Activated CD8-positive, alpha-beta memory T cell treated with anti-CD3 and anti-CD28 coated beads for 36 hours (primary cell): ENCODE measurements at regions not wholly inside any gene's neighbourhood (a gene's known extent, or its start where the extent isn't known, plus 50 kb on each side); places are given as distances from the start of the nearest gene placed in this dataset.

Experiments
- CTCF ChIA-PET: fragments of 350-600 bp; sonication (Branson Sonifier 250); formaldehyde crosslinking; loops from one replicate; lab custom pipeline; 2021; ENCODE audit warnings: antibody characterized with exemption; lab: Charles Lee
- POLR2A ChIA-PET: fragments of 350-600 bp; sonication (Branson Sonifier 250); formaldehyde crosslinking; loops from one replicate; lab custom pipeline; 2021; ENCODE audit warnings: antibody characterized with exemption; lab: Charles Lee

DNA sequence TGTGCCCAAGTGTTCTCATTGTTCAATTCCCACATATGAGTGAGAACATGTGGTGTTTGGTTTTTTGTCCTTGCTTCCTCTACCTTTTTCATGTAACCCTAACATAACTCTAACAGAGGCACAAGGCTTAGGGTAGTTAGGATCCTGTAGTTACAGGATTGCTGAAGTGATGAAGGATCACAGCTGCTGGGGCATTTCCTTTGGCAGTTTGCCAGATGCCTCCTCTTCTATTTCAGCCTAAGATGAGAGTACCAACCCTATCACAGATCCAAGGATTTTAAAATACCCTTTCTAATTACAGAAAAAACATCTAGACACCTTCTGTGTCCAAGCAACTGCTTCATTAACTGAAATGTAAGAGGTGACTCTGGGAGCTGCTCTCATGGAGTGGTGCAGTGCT lies 141.7 kb upstream of the COL1A2 start:
- ChIA-PET POLR2A (no interaction called here), CTCF (no interaction called here)

DNA sequence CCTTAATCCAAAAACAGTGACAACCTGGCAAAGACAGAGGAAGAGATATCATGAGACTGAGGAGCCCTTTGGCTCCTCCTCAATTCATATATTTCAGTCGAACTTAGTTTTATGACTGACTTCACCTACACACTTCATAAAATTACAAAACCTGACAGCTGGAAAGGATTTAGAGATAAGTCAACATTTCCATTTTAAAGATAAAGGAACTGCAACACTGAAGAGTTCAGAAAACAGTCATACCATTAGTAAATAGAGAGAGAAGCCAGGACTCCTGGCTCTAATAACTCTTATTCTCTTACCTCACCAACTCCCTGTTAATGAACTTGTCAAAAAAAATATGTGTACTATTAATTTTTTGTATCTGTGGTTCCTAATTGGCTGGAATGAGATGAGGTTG lies 141.0 kb upstream of the COL1A2 start:
- CTCF ChIA-PET, result no interaction called here
- POLR2A ChIA-PET, result no interaction called here

DNA sequence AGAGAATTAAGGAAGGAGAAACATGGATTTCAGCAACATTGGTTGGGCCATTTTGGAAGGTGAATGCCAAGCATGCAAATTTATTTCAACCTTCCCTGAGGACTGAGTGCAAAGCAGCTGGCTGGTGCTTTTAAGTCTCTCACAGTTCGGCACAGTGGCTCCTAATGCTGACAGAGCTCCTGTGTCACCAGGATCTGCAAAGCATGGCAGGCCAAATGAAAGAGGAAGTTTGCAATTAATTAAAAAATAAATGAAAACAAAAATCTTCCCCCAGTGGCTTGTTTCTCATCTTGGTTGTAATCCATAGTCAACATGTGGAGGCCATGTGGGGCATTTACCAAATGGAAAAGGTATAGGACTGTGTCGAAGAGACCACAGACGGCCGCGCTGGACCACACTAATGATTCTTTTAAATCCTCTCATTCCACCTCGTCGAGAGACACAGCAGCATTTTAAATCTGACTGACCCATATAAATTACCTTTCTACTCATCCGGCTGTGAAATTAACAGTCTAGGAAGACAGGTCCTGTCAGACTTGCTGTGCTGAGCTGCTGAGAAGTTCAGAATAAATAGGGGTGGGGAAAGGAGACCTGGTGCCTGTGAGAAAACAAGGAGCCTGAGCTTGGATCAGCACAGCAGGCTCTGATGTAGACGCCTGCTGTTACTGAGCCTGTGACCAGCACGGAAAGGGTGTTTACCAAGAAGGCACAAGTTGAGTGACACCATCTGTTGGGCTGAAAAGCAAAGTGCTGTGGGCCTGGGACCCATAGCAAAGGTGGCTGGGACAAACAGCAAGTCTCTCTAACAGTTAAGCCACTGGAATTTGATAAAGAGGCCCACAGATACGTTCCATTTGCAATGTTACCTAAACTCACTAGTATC lies 136.0 kb upstream of the COL1A2 start:
- CTCF ChIA-PET, result no interaction called here
- POLR2A ChIA-PET, result no interaction called here

DNA sequence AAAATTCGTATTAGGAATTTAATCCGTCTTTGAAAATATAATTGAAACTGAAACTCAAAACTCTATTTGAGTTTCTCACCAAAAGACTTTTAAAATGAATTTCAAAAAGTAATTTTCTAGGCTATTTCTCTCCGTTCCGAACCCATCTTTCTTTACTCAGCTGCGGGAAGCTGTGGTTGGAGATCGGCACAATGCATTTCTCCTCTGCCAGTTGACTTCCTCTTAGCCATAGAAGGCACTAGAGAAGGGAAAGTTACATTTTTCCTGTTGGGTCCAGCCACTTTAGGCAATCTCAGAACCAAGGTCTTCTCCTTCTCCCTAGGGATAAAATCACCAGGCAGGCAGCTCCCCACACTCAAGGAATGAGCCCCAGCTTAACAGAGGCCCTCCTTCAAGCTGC lies 133.6 kb upstream of the COL1A2 start:
- POLR2A ChIA-PET, result no interaction called here
- CTCF ChIA-PET, result no interaction called here

- ChIA-PET CTCF (no interaction called here), POLR2A (no interaction called here)
These were observed 129.9 kb upstream of the COL1A2 start for GRCh38 chr7:94264756-94265155.

DNA sequence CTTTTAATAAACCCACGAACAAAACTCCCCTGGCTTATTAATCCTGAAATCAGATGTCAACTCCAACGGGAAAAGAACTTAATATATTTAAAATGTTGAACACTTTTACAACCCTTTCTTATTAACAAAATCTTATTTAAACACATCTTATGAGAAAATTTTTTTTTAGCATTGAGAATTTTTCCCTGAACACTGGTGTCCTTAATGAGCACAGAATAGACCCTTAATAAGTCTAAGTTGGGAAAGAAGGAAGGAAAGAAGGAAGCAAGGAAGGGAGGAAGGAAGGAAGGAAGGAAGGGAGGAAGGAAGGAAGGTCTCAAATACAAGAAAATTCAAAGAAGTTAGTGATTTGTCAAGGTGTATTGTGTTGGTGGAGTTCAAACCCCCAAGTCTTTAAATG lies 129.2 kb upstream of the COL1A2 start:
- POLR2A ChIA-PET, result no interaction called here

DNA sequence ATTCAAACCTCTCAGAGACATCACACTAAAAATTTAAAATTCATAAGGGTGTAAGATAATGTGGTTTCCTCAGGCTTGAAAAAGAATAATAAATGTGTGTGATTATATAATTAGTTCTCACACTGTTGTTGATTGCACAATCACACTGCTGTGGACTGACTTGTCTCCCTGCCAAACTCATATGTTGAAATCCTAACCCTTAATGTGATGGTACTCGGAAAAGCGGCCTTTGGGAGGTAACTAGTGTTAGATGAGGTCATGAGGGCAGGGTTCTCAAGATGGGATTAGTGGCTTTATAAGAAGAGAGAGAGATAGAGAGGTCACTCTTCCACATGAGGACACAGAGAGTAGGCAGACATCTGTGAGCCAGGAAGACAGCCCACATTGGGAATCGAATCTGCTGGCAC lies 128.5 kb upstream of the COL1A2 start:
- CTCF ChIA-PET, result no interaction called here
- POLR2A ChIA-PET, result no interaction called here

More for the DNA sequence above, 129.2 kb upstream of the COL1A2 start:
- CTCF ChIA-PET, result no interaction called here

DNA sequence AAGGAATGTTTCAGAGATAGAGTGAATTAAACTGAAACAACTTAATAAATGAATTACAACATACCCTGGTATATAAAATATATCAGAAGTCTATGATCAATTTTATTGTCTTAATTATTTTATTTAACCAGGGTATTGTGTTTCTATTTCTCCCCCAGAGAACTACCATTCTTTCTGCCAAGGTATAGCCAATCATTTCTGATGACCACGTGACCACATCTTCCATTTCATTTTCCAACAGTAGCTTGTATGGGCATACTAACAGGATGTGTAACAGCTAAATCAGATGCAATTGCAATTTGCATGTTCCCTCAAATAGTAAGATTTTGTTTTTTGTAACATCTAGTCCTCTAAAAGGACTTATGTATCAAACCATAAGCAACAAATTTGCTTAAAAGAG lies 123.9 kb upstream of the COL1A2 start:
- POLR2A ChIA-PET, result no interaction called here
- CTCF ChIA-PET, result no interaction called here

GRCh38 chr7:94272821-94273583 lies 121.7 kb upstream of the COL1A2 start:
- CTCF ChIA-PET, result no interaction called here
- POLR2A ChIA-PET, result no interaction called here

- CTCF ChIA-PET, result no interaction called here
- POLR2A ChIA-PET, result no interaction called here
These were observed 119.9 kb upstream of the COL1A2 start for GRCh38 chr7:94274828-94275227.

DNA sequence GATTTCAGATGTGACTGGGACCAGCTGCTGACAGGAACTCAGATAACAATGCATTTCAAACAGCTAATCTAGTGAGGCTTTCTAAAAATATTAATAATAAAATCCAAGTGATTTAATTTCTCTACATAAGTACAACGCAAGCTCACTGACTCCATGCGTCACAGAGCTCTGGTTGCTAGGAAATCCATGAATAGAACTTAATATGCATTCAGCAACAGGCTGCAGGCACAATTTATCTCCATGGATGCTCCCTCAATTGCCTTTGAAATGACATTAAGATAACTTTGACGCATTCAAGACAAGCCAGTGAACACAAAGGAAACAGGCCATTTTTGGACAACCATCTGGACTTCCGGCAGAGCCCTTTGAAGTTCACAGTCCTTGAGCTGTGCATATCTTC lies 118.7 kb upstream of the COL1A2 start:
- ChIA-PET POLR2A (no interaction called here), CTCF (no interaction called here)

- ChIA-PET POLR2A (no interaction called here), CTCF (no interaction called here)
These were observed 117.9 kb upstream of the COL1A2 start for GRCh38 chr7:94276795-94277194.

DNA sequence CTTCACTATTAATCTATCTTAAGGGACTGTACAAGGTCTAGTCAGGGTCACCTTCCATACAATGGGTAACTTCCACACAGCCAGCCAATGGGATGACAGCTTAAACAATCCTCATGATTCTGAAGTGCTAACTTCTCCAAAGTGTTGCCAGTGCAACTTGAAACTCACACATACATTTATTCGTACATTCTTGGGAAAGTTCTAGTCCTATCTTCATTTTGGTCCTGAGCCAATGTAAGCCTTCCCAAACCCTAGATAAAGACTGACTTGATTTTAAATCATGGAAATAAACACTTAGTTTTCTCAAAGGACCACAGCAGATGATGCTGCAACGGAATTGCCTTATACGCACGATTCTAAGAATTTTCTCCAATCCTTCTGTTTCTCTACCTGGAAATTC lies 117.5 kb upstream of the COL1A2 start:
- POLR2A ChIA-PET, result no interaction called here
- CTCF ChIA-PET, result no interaction called here

DNA sequence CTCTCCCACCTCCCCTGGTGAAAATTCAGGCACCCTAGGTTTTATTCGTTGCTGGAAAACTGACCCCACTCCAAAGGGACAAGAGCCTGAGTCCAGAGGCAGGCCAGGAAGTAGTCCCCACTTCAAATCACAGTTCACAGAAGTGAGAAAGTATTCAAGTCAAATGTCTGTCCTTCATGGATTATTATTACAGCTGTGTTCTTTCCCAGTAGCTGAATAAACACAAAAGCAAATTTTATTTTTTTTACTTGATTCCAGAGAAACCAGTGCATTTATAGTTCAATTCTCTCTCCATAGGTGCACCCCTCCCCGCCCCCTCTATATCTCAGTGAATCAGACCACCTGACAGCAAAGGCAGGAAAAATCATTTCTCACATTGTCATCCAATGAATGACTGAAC lies 113.8 kb upstream of the COL1A2 start:
- CTCF ChIA-PET, result no interaction called here

GRCh38 chr7:94284104-94284503 lies 110.6 kb upstream of the COL1A2 start:
- POLR2A ChIA-PET, result no interaction called here
- CTCF ChIA-PET, result no interaction called here

More for the DNA sequence above, 113.8 kb upstream of the COL1A2 start:
- POLR2A ChIA-PET, result no interaction called here

- ChIA-PET CTCF (interaction anchor here (1.4 kb wide), 1 partner anchor 109 kb away, joined by 3 read pairs; the partner anchor contains the start of gene COL1A2), POLR2A (no interaction called here)
These were observed 108.6 kb upstream of the COL1A2 start for GRCh38 chr7:94286111-94286510.

DNA sequence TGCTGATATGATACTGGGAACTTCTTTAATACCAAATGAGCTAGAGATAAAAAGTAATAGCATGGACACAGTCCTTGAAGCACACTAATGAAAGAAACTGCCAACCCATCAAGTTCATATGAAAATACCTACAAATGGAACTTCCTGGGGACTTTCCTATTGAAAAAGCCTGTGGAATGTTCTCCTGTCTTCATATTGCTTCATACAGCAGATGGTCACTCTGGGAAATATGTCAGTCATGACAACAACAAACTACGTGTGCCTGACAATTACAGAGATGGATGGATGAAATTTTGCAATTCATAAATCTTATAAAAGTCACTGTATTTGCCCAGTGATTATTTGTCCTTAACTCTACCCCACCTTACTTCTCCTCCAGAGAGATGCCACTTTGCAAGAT lies 106.6 kb upstream of the COL1A2 start:
- CTCF ChIA-PET, result no interaction called here

GRCh38 chr7:94289071-94289470 lies 105.6 kb upstream of the COL1A2 start:
- ChIA-PET CTCF (no interaction called here), POLR2A (no interaction called here)

More for the DNA sequence above, 106.6 kb upstream of the COL1A2 start:
- POLR2A ChIA-PET, result no interaction called here

- POLR2A ChIA-PET, result no interaction called here
- CTCF ChIA-PET, result no interaction called here
These were observed 100.1 kb upstream of the COL1A2 start for GRCh38 chr7:94294471-94295131.

DNA sequence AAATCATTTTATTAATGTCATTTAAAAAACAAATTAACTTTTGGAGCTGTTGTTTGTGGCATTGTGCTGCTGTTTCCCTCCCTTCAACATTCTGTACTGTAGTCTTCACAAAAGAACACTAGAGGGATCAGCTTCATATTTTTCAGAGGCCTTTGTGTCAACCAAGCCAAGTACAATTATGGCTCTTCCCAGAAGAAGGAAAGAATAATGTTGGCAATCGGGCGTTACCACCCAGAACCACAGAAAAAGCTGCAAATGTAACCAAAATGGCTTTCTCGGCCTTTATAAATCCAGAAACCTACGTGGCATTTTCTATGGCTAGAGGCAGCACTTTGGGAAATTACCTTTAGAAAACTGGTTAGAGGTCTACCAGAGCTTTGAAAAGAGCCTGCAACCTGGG lies 98.8 kb upstream of the COL1A2 start:
- POLR2A ChIA-PET, result no interaction called here
- CTCF ChIA-PET, result no interaction called here
